22Rv1 (cell line): ENCODE measurements at regions not wholly inside any gene's neighbourhood (a gene's known extent, or its start where the extent isn't known, plus 50 kb on each side); places are given as distances from the start of the nearest gene placed in this dataset.

Experiments used
- CTCF ChIP-seq: fragments of 450-650 bp; IDR thresholded peaks from 2 replicates; pipeline ENCODE4 v1.5.1; 2017; ENCODE audit warnings: mild to moderate bottlenecking
- ZFX ChIP-seq: fragments of 450-650 bp; IDR thresholded peaks from 2 replicates; pipeline ENCODE4 v1.6.1; 2017; ENCODE audit warnings: antibody characterized with exemption, borderline replicate concordance

- TF ChIP-seq CTCF: no peak
- TF ChIP-seq ZFX: no peak
These were observed 693.6 kb upstream of the SLC35B3 start for GRCh38 chr6:9128970-9129369.
